ENCODE measurements at regions not wholly inside any gene's neighbourhood (a gene's known extent, or its start where the extent isn't known, plus 50 kb on each side); places are given as distances from the start of the nearest gene placed in this dataset.

GRCh38 chr10:6977398-6978186 is 397.5 kb upstream of the PRKCQ start:
- no peak overlapping the region for H3K9ac ChIP-seq (ENCODE audit: insufficient read depth, low read depth, low read length)
- POLR2A ChIA-PET, result no interaction called here
- H3K4me1 ChIP-seq (ENCODE audit: insufficient read depth, low read length), result no peaks in the 10 kb centered on the region; the same call in 1 of the 2 replicates
- intact Hi-C loops (cut with micrococcal nuclease; ENCODE audit: unreplicated experiment) (no loop called here), in situ Hi-C loops (cut with HindIII; ENCODE audit: extremely low pct_ligation_motif_present, low pct_unique_long_range_greater_than_20kb) (no loop called here)
- no peaks in the 10 kb centered on the region for H4K20me1 ChIP-seq (ENCODE audit: insufficient read depth, low read length)
- no peaks in the 10 kb centered on the region for H3K79me2 ChIP-seq (ENCODE audit: insufficient read depth, low read length)
- BruUV-seq (replicated peaks), result no TSS peak
- H3K4me3 ChIP-seq (replicated peaks in 1 of 3; ENCODE audit: insufficient read depth in 1 of 3, low read depth in 2 of 3, low read length in 3 of 3), result no peak overlapping the region
- CTCF ChIA-PET (ENCODE audit: low intra/inter-chr PET ratio, low total read pairs), result no interaction called here
- no peak for DNase-seq (ENCODE audit: low spot score)
- H3K36me3 ChIP-seq (replicated peaks in 1 of 2; ENCODE audit: control insufficient read depth in 1 of 2, insufficient read depth in 2 of 2, low read length in 2 of 2), result no peaks in the 10 kb centered on the region
- peaks cover 0 to 15% of the 10 kb centered on the region in 2 experiments; a peak in 2 of 5 replicates for H3K27me3 ChIP-seq (ENCODE audit: control insufficient read depth in 1 of 2, insufficient read depth in 2 of 2, low read length in 2 of 2)
- TF ChIP-seq EZH2 (conservative IDR thresholded peaks at IDR 0.05; ENCODE audit: low read depth, low read length), result no peak
- no peak for TF ChIP-seq ERF (CRISPR knock-in tag; IDR thresholded peaks at IDR 0.05)
- peak; percentile 39 for ATAC-seq
- 1% methylated on average over 12 of the region's 12 CpGs for WGBS (ENCODE audit: low lambda C conversion rate)
- no peak overlapping the region for H2AFZ ChIP-seq (ENCODE audit: low read length)
- H3K4me2 ChIP-seq (ENCODE audit: low read depth, low read length), result no peak overlapping the region
- no peaks in the 10 kb centered on the region for H3K9me3 ChIP-seq (ENCODE audit: low read length)
- H3K27ac ChIP-seq (ENCODE audit: extremely low read length, insufficient read depth, low read length), result no peak overlapping the region
- no peak for FAIRE-seq

GRCh38 chr10:6973899-6974298 is 393.8 kb upstream of the PRKCQ start:
- Histone ChIP-seq H3K36me3 (replicated peaks in 1 of 2; ENCODE audit: control insufficient read depth in 1 of 2, insufficient read depth in 2 of 2, low read length in 2 of 2) (no peaks in the 10 kb centered on the region), H4K20me1 (ENCODE audit: insufficient read depth, low read length) (no peaks in the 10 kb centered on the region), H3K4me1 (ENCODE audit: insufficient read depth, low read length) (no peaks in the 10 kb centered on the region; the same call in 1 of the 2 replicates), H3K27ac (ENCODE audit: extremely low read length, insufficient read depth, low read length) (no peak overlapping the region), H3K4me3 (replicated peaks in 1 of 3; ENCODE audit: insufficient read depth in 1 of 3, low read depth in 2 of 3, low read length in 3 of 3) (no peak overlapping the region), H3K4me2 (ENCODE audit: low read depth, low read length) (no peak overlapping the region), H3K79me2 (ENCODE audit: insufficient read depth, low read length) (no peaks in the 10 kb centered on the region), H3K27me3 (ENCODE audit: control insufficient read depth in 1 of 2, insufficient read depth in 2 of 2, low read length in 2 of 2) (peaks cover 0 to 15% of the 10 kb centered on the region in 2 experiments; a peak in 2 of 5 replicates), H3K9ac (ENCODE audit: insufficient read depth, low read depth, low read length) (no peak overlapping the region), H2AFZ (ENCODE audit: low read length) (no peak overlapping the region), H3K9me3 (ENCODE audit: low read length) (no peaks in the 10 kb centered on the region)
- FAIRE-seq (no peak), DNase-seq (ENCODE audit: low spot score) (no peak), ATAC-seq (no peak)
- no peak for TF ChIP-seq ZHX2 (IDR thresholded peaks at IDR 0.05; ENCODE audit: low read depth)
- TF ChIP-seq ZHX2 (CRISPR knock-in tag; IDR thresholded peaks at IDR 0.05; ENCODE audit: borderline replicate concordance), result no peak
- in situ Hi-C loops (cut with HindIII; ENCODE audit: extremely low pct_ligation_motif_present, low pct_unique_long_range_greater_than_20kb) (no loop called here), intact Hi-C loops (cut with micrococcal nuclease; ENCODE audit: unreplicated experiment) (no loop called here)
- WGBS (ENCODE audit: low lambda C conversion rate), result 36% methylated on average over 4 of the region's 7 CpGs
- ChIA-PET POLR2A (no interaction called here), CTCF (ENCODE audit: low intra/inter-chr PET ratio, low total read pairs) (no interaction called here)
- no TSS peak for BruUV-seq (replicated peaks)
